H1 (cell line): ENCODE measurements at regions not wholly inside any gene's neighbourhood (a gene's known extent, or its start where the extent isn't known, plus 50 kb on each side); places are given as distances from the start of the nearest gene placed in this dataset.

Experiments used
- RNF2 ChIP-seq: fragments of 200-900, 300-1000 bp; sonication (generic); IDR thresholded peaks from 2 replicates; pipeline ENCODE4 v1.7.1; 2016; ENCODE audit warnings: borderline replicate concordance, low read depth, mild to moderate bottlenecking, antibody characterized with exemption, low read length; ENCODE audit not compliant: poor library complexity, severe bottlenecking; ENCODE audit errors: missing control alignments
- TF ChIP-seq, protein P1 (sequence below): fragments of 300-600 bp; sonication (generic); IDR thresholded peaks from 2 replicates; pipeline ENCODE4 v1.7.1; 2012; ENCODE audit warnings: low read length, moderate library complexity, mild to moderate bottlenecking, inconsistent platforms; ENCODE audit not compliant: insufficient replicate concordance
- TF ChIP-seq, protein P2 (sequence below): IDR thresholded peaks from 2 replicates; pipeline ENCODE4 v1.6.1; 2012; ENCODE audit warnings: inconsistent platforms

DNA sequence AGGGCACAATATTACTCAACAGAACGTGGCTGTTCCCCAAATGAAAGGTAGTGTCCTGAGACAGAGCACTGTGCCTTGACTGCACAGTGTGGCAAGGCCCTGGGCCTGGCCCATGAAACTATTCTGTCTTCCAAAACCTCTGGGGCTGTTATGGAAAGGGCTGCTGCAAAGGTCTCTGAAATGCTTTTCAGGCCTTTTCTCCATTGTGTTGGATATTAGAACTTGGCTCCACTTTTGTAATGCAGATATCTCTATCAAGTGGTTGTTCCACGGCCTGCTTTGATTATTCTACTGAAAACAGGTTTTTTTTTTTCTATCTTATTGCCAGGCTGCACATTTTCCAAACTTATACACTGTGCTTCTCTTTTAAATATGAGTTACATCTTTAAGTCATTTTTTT is 777.5 kb upstream of the TYRP1 start (continued):
- TF ChIP-seq, protein P1, sequence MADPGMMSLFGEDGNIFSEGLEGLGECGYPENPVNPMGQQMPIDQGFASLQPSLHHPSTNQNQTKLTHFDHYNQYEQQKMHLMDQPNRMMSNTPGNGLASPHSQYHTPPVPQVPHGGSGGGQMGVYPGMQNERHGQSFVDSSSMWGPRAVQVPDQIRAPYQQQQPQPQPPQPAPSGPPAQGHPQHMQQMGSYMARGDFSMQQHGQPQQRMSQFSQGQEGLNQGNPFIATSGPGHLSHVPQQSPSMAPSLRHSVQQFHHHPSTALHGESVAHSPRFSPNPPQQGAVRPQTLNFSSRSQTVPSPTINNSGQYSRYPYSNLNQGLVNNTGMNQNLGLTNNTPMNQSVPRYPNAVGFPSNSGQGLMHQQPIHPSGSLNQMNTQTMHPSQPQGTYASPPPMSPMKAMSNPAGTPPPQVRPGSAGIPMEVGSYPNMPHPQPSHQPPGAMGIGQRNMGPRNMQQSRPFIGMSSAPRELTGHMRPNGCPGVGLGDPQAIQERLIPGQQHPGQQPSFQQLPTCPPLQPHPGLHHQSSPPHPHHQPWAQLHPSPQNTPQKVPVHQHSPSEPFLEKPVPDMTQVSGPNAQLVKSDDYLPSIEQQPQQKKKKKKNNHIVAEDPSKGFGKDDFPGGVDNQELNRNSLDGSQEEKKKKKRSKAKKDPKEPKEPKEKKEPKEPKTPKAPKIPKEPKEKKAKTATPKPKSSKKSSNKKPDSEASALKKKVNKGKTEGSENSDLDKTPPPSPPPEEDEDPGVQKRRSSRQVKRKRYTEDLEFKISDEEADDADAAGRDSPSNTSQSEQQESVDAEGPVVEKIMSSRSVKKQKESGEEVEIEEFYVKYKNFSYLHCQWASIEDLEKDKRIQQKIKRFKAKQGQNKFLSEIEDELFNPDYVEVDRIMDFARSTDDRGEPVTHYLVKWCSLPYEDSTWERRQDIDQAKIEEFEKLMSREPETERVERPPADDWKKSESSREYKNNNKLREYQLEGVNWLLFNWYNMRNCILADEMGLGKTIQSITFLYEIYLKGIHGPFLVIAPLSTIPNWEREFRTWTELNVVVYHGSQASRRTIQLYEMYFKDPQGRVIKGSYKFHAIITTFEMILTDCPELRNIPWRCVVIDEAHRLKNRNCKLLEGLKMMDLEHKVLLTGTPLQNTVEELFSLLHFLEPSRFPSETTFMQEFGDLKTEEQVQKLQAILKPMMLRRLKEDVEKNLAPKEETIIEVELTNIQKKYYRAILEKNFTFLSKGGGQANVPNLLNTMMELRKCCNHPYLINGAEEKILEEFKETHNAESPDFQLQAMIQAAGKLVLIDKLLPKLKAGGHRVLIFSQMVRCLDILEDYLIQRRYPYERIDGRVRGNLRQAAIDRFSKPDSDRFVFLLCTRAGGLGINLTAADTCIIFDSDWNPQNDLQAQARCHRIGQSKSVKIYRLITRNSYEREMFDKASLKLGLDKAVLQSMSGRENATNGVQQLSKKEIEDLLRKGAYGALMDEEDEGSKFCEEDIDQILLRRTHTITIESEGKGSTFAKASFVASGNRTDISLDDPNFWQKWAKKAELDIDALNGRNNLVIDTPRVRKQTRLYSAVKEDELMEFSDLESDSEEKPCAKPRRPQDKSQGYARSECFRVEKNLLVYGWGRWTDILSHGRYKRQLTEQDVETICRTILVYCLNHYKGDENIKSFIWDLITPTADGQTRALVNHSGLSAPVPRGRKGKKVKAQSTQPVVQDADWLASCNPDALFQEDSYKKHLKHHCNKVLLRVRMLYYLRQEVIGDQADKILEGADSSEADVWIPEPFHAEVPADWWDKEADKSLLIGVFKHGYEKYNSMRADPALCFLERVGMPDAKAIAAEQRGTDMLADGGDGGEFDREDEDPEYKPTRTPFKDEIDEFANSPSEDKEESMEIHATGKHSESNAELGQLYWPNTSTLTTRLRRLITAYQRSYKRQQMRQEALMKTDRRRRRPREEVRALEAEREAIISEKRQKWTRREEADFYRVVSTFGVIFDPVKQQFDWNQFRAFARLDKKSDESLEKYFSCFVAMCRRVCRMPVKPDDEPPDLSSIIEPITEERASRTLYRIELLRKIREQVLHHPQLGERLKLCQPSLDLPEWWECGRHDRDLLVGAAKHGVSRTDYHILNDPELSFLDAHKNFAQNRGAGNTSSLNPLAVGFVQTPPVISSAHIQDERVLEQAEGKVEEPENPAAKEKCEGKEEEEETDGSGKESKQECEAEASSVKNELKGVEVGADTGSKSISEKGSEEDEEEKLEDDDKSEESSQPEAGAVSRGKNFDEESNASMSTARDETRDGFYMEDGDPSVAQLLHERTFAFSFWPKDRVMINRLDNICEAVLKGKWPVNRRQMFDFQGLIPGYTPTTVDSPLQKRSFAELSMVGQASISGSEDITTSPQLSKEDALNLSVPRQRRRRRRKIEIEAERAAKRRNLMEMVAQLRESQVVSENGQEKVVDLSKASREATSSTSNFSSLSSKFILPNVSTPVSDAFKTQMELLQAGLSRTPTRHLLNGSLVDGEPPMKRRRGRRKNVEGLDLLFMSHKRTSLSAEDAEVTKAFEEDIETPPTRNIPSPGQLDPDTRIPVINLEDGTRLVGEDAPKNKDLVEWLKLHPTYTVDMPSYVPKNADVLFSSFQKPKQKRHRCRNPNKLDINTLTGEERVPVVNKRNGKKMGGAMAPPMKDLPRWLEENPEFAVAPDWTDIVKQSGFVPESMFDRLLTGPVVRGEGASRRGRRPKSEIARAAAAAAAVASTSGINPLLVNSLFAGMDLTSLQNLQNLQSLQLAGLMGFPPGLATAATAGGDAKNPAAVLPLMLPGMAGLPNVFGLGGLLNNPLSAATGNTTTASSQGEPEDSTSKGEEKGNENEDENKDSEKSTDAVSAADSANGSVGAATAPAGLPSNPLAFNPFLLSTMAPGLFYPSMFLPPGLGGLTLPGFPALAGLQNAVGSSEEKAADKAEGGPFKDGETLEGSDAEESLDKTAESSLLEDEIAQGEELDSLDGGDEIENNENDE: peak; percentile 36
- TF ChIP-seq, protein P2, sequence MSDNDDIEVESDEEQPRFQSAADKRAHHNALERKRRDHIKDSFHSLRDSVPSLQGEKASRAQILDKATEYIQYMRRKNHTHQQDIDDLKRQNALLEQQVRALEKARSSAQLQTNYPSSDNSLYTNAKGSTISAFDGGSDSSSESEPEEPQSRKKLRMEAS: no peak
- TF ChIP-seq RNF2: no peak
